ENCODE measurements at regions not wholly inside any gene's neighbourhood (a gene's known extent, or its start where the extent isn't known, plus 50 kb on each side); places are given as distances from the start of the nearest gene placed in this dataset.

- TF ChIP-seq, protein P1, sequence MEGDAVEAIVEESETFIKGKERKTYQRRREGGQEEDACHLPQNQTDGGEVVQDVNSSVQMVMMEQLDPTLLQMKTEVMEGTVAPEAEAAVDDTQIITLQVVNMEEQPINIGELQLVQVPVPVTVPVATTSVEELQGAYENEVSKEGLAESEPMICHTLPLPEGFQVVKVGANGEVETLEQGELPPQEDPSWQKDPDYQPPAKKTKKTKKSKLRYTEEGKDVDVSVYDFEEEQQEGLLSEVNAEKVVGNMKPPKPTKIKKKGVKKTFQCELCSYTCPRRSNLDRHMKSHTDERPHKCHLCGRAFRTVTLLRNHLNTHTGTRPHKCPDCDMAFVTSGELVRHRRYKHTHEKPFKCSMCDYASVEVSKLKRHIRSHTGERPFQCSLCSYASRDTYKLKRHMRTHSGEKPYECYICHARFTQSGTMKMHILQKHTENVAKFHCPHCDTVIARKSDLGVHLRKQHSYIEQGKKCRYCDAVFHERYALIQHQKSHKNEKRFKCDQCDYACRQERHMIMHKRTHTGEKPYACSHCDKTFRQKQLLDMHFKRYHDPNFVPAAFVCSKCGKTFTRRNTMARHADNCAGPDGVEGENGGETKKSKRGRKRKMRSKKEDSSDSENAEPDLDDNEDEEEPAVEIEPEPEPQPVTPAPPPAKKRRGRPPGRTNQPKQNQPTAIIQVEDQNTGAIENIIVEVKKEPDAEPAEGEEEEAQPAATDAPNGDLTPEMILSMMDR (conservative IDR thresholded peaks at IDR 0.05; ENCODE audit: low read depth, low read length) = no peak
- no peak overlapping the region for H3K4me3 ChIP-seq (ENCODE audit: low read depth, low read length)
- DNase-seq (ENCODE audit: low read depth) = no peak
Observed at GRCh38 chr7:18312482-18312881, 183.1 kb upstream of the HDAC9 start.

GRCh38 chr7:18313965-18314364, 181.6 kb upstream of the HDAC9 start:
- DNase-seq (ENCODE audit: low read depth) = no peak

DNA sequence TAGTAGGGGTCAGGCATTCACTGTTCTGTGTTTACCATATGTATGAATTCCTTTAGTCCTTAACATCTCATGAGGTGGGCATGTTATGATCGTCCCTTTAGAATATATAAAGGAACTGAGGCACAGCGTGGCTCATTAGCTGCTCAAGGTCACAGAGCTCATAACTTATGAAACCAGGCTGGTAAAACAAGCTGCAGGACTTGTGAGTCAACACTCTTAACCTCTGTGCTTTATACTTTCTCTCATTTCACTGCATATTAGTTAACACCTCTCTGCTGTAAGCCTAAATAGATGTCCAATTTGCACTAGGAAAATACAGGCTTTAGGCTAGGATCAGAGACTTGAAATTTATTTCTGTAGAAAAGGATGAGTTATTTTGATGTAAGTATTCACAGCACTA, 180.3 kb upstream of the HDAC9 start:
- TF ChIP-seq, protein P1 (conservative IDR thresholded peaks at IDR 0.05; ENCODE audit: low read depth, low read length) = no peak
- H3K4me3 ChIP-seq (ENCODE audit: low read depth, low read length) = no peak overlapping the region
- no peak for DNase-seq (ENCODE audit: low read depth)

More at GRCh38 chr7:18313965-18314364, 181.6 kb upstream of the HDAC9 start:
- TF ChIP-seq, protein P1 (conservative IDR thresholded peaks at IDR 0.05; ENCODE audit: low read depth, low read length) = no peak
- no peak overlapping the region for H3K4me3 ChIP-seq (ENCODE audit: low read depth, low read length)

DNA sequence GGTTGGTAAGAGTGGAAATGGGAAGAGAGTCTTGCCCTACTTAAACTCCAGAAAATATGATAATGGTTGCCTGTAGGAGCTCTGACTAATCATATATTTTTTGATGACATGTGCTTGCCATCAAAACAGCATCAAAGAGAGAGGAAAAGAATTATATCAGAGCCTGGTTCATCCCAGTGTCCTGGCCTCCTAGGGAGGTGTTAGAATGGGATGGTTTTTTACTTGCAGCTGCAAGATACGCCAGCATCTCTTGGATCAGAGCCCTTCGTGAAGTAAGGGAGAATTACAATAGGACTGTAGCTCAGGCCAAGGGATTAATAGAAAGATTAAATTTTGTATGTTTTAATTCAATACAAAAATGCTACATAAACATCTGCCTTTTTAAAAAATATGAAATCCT, 177.6 kb upstream of the HDAC9 start:
- no peak overlapping the region for H3K4me3 ChIP-seq (ENCODE audit: low read depth, low read length)
- no peak for DNase-seq (ENCODE audit: low read depth)
- TF ChIP-seq, protein P1 (conservative IDR thresholded peaks at IDR 0.05; ENCODE audit: low read depth, low read length) = no peak

DNA sequence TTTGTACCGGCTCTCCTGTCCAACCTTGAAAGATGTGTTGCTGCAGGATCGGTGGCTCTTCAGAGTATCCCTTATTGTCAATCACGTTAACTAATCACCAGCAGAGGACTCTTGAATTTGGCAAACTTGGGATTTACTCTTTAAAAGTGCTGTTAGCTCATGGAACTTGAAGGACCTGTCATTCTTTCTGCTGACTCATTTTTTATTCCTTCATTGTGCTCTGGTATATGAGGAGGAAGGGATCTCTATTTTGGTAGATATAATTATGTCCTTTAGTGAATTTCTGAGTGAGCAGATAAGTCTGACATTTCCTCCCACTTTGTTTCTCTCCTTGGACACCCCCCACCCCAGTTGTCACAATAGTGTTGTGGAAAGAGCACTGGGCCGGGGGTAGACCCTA, 175.1 kb upstream of the HDAC9 start:
- TF ChIP-seq, protein P1 (conservative IDR thresholded peaks at IDR 0.05; ENCODE audit: low read depth, low read length) = no peak
- DNase-seq (ENCODE audit: low read depth) = no peak
- no peak overlapping the region for H3K4me3 ChIP-seq (ENCODE audit: low read depth, low read length)

DNA sequence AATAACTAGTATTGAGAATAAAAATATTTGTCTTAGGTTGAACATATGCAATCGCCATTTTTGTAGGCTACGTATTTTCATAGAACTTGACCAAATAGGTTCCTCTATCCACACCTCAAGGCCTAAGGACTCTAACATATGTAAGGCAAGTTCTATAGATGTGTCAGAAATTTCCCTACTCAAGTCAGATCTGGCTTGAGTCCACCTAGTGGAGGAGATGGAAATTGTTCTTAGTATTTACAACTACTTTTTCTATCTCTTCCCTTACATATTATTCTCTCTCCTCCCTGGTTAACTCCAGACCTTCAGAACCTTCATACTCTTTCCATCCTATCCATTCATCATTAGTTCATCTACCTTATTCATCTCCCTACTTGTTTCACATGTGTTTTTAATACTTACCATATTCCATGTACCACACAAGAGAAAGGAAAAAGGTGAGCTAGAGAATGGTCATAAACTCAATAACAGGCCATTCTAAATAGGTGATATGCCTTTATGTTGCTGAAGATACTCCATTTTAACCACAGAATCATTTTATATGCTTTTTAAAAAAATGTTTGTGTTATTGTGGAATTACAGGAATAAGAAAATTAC, 174.5 kb upstream of the HDAC9 start:
- TF ChIP-seq, protein P1 (conservative IDR thresholded peaks at IDR 0.05; ENCODE audit: low read depth, low read length) = peak; percentile 69
- no peak overlapping the region for H3K4me3 ChIP-seq (ENCODE audit: low read depth, low read length)
- no peak for DNase-seq (ENCODE audit: low read depth)

DNA sequence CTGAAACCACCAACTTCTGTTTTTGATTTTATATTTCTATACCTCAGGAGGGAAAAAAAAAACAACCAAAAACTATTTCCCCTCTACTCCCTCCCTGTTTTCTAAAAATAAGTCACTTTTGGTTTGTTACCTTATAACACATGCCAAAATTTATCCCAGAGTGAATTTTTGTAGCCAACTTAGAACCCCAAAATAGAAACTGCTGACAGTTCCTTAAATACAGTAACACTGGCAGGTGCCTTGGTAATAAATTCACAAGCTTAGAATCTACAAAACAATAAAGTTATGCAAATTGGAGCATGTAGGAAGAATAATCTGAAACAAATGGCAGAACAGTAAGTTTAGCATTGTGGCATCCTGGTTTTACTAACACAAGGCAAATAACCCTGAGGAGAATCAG, 165.0 kb upstream of the HDAC9 start:
- no peak for DNase-seq (ENCODE audit: low read depth)
- TF ChIP-seq, protein P1 (conservative IDR thresholded peaks at IDR 0.05; ENCODE audit: low read depth, low read length) = no peak
- H3K4me3 ChIP-seq (ENCODE audit: low read depth, low read length) = no peak overlapping the region

All from epithelial cell of proximal tubule (primary cell).